NCI-H2171 (cell line): ENCODE measurements at regions not wholly inside any gene's neighbourhood (a gene's known extent, or its start where the extent isn't known, plus 50 kb on each side); places are given as distances from the start of the nearest gene placed in this dataset.
"Not testable (repeated sequence)": the region's sequence is repeated elsewhere in the genome, so short reads cannot be mapped to it uniquely, and the experiment has no call there.

Experiments used
- DNase-seq: peaks from one replicate; lab custom pipeline; 2025; lab: John Stamatoyannopoulos, UW

GRCh38 chrX:21219208-21219607 lies 155.0 kb upstream of the CNKSR2 start:
- DNase-seq: not testable (repeated sequence)

- DNase-seq: no peak
Measured at GRCh38 chrX:21225643-21226042, 148.6 kb upstream of the CNKSR2 start.

DNA sequence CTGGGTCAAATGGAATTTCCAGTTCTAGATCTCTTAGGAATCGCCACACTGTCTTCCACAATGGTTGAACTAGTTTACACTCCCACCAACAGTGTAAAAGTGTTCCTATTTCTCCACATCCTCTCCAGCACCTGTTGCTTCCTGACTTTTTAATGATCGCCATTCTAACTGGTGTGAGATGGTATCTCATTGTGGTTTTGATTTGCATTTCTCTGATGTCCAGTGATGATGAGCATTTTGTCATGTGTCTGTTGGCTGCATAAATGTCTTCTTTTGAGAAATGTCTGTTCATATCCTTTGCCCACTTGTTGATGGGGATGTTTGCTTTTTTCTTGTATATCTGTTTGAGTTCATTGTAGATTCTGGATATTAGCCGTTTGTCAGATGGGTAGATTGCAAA lies 145.2 kb upstream of the CNKSR2 start:
- not testable (repeated sequence) for DNase-seq

DNA sequence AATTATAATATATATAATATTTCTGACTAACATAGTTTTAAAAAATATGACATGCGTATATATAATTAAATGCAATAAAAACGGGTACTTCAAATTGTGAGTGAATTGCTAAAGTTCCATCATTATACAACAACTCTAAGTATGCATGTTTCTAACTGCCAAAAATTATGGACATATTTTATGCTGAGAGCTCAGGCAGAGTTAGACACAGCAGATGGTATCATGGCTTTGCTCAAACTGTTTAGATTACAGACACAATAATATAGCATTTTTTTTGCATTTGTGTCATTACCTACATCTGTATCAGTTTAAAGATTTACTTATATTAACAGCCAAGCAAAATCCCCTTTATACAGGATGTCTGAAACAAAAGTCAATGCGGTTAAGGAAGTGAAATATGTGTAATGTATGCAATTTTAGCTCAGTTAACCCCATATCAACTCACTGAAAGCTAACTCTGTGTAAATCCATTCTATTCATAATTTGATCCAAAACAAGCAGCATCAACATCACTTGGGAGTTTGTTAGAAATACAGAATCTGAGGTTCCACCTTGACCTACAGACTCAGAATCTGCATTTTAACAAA lies 119.1 kb upstream of the CNKSR2 start:
- DNase-seq: peak; percentile 0

GRCh38 chrX:21266949-21267348 lies 107.3 kb upstream of the CNKSR2 start:
- no peak for DNase-seq

- DNase-seq: no peak
Measured at GRCh38 chrX:21276736-21277433, 97.3 kb upstream of the CNKSR2 start.

DNA sequence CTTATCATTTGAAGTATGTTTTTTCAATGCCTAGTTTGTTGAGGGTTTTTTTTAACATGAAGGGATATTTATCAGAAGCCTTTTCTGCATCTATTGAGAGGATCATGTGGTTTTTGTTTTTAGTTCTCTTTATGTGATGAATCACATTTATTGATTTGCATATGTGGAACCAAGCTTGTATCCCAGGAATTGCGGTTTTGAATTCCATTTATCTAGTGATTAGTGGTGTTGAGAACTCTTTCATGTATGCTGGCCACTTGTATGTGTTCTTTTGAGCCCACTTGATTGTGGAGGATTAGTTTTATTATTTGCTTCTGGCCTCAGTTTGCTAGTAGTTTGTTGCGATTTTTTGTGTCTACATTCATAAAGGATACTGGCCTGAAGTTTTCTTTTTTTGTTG lies 85.0 kb upstream of the CNKSR2 start:
- no peak for DNase-seq

GRCh38 chrX:21295246-21295820 lies 78.9 kb upstream of the CNKSR2 start:
- DNase-seq: no peak

- no peak for DNase-seq
Measured at GRCh38 chrX:21305799-21306336, 68.3 kb upstream of the CNKSR2 start.

GRCh38 chrX:21319323-21319722 lies 54.9 kb upstream of the CNKSR2 start:
- no peak for DNase-seq
